ENCODE measurements at regions not wholly inside any gene's neighbourhood (a gene's known extent, or its start where the extent isn't known, plus 50 kb on each side); places are given as distances from the start of the nearest gene placed in this dataset.

DNA sequence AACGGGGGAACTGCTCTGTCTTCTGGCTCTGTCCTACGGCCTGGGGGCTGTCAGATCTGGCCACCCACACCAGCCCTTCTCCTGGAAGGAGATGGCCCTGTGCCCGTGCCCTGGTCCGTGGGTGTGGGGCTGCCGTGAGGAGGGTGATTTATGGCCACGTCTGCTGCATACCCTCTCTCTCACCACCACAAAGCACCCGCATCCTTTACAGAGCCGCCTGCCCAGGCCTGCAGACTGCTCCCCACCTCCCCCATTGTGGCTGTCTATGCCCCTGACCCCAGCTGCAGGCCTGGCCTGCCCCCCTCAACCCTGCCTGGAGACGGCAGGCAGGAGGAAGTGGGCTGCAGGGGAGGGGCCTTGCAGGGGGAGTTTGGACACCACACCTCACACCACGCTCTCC lies 72.7 kb upstream of the GATA5 start:
- H3K36me3 ChIP-seq = no peaks in the 10 kb centered on the region
- WGBS, 2 donors = 83% methylated on average over 1 of the region's 10 CpGs; no CpG with 5 or more reads in 1 of the 2 donors
- no peak overlapping the region for H3K4me3 ChIP-seq
- H3K9me3 ChIP-seq = no peaks in the 10 kb centered on the region
- H3K4me1 ChIP-seq = peaks cover 9 to 28% (median 16%) of the 10 kb centered on the region in 3 donors
- intact Hi-C loops (cut with DNase I) = no loop called here
- peaks cover 9 to 73% (median 21%) of the 10 kb centered on the region in 4 donors for H3K27me3 ChIP-seq
- TF ChIP-seq, protein P1, sequence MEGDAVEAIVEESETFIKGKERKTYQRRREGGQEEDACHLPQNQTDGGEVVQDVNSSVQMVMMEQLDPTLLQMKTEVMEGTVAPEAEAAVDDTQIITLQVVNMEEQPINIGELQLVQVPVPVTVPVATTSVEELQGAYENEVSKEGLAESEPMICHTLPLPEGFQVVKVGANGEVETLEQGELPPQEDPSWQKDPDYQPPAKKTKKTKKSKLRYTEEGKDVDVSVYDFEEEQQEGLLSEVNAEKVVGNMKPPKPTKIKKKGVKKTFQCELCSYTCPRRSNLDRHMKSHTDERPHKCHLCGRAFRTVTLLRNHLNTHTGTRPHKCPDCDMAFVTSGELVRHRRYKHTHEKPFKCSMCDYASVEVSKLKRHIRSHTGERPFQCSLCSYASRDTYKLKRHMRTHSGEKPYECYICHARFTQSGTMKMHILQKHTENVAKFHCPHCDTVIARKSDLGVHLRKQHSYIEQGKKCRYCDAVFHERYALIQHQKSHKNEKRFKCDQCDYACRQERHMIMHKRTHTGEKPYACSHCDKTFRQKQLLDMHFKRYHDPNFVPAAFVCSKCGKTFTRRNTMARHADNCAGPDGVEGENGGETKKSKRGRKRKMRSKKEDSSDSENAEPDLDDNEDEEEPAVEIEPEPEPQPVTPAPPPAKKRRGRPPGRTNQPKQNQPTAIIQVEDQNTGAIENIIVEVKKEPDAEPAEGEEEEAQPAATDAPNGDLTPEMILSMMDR (IDR thresholded peaks at IDR 0.05) = no peak
- TF ChIP-seq POLR2A (IDR thresholded peaks at IDR 0.05) = no peak
- DNase-seq = no peak
- no peak overlapping the region for H3K27ac ChIP-seq

DNA sequence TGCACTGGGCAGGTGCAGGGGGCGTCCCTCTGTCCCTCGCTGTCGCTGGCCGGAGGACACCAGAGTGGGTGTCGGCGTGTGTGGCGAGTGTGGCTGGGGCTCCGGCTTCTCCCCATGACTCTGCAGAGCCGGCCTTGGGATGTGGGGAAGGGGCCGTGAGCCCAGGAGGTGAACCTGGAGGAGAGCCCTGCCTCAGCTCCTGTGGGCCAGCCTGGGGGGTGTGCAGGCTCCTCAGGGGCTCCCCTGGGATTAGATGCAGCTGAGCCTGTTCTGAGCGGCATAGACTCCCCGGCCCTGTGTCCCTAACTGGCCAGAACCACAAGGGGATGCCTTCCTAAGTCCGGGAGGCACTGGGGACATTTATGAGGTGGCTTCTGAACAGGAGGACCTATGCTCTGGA lies 73.2 kb upstream of the GATA5 start:
- no peak for DNase-seq
- Histone ChIP-seq H3K36me3 (no peaks in the 10 kb centered on the region), H3K27me3 (peaks cover 9 to 74% (median 21%) of the 10 kb centered on the region in 4 donors), H3K4me1 (peaks cover 9 to 28% (median 16%) of the 10 kb centered on the region in 3 donors), H3K9me3 (no peaks in the 10 kb centered on the region), H3K27ac (peak overlapping the region in 3 of 4 donors; percentile 68 to 81 (median 80)), H3K4me3 (no peak overlapping the region)
- no peak for TF ChIP-seq POLR2A (IDR thresholded peaks at IDR 0.05)
- TF ChIP-seq, protein P1 (IDR thresholded peaks at IDR 0.05) = no peak
- 84% methylated on average over 5 of the region's 13 CpGs; no CpG with 5 or more reads in 1 of the 2 donors for WGBS, 2 donors
- intact Hi-C loops (cut with DNase I) = no loop called here

DNA sequence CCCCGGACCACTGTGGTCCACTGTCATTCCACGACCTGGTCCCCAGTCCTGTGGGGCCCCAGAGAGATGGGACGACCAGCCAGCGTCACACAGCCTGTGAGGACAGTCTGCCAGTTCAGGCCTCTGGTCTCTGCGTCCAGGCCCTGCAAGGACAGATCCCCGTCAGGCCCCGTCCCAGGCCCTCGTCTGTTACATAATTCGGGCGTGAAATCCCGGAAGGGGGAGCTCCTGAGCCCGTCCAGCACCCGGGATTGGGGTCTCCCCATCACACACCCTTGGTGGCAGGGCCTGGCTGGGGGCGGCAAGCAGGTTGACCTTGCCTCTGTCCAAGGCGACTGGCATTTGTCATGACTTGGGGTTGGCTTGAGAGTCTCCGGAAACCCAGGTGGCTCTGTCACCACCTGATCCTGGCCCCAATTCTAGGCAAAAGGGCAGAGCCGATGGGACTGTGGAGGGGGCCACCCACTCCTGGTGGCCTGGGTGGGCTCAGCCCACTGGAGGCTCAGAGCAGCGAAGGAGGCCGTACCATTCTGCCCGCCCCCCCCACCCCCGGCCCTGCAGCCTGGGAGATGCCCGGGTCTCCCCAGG lies 73.8 kb upstream of the GATA5 start:
- Histone ChIP-seq H3K36me3 (no peaks in the 10 kb centered on the region), H3K4me3 (peak overlapping the region in 3 of 4 donors; percentile 36 to 65 (median 46)), H3K9me3 (no peaks in the 10 kb centered on the region), H3K27me3 (peaks cover 9 to 80% (median 21%) of the 10 kb centered on the region in 4 donors), H3K4me1 (peaks cover 9 to 28% (median 16%) of the 10 kb centered on the region in 3 donors), H3K27ac (peak overlapping the region; percentile 36 to 81 (median 74))
- 47 to 67% methylated on average over 1 to 3 of the region's 22 CpGs for WGBS, 2 donors
- intact Hi-C loops (cut with DNase I) = no loop called here
- TF ChIP-seq, protein P1 (IDR thresholded peaks at IDR 0.05) = no peak
- no peak for DNase-seq

GRCh38 chr20:62550087-62550632 lies 74.4 kb upstream of the GATA5 start:
- DNase-seq = no peak
- Histone ChIP-seq H3K4me3 (peak overlapping the region in 3 of 4 donors; percentile 36 to 65 (median 46)), H3K27me3 (peaks cover 9 to 86% (median 21%) of the 10 kb centered on the region in 4 donors), H3K27ac (peak overlapping the region; percentile 36 to 81 (median 74)), H3K4me1 (peaks cover 9 to 28% (median 16%) of the 10 kb centered on the region in 3 donors), H3K9me3 (no peaks in the 10 kb centered on the region), H3K36me3 (no peaks in the 10 kb centered on the region)
- WGBS, 2 donors = no CpG with 5 or more reads among the region's 32 CpGs
- TF ChIP-seq, protein P1 (IDR thresholded peaks at IDR 0.05) = no peak
- no peak for TF ChIP-seq POLR2A (IDR thresholded peaks at IDR 0.05)
- intact Hi-C loops (cut with DNase I) = no loop called here

All from esophagus squamous epithelium (tissue), 5 donors.